ENCODE measurements at regions not wholly inside any gene's neighbourhood (a gene's known extent, or its start where the extent isn't known, plus 50 kb on each side); places are given as distances from the start of the nearest gene placed in this dataset.

- no peak for DNase-seq (ENCODE audit: extremely low spot score)
- ChIA-PET CTCF (no interaction called here), POLR2A (no interaction called here)
- TF ChIP-seq L3MBTL2 (conservative IDR thresholded peaks at IDR 0.05) (no peak), TARDBP (IDR thresholded peaks at IDR 0.05) (no peak), FOXK2 (IDR thresholded peaks at IDR 0.05) (no peak), FOXA1 (IDR thresholded peaks at IDR 0.05) (no peak), FOXM1 (IDR thresholded peaks at IDR 0.05; ENCODE audit: borderline replicate concordance) (no peak), SUZ12 (IDR thresholded peaks at IDR 0.05) (no peak), PKNOX1 (IDR thresholded peaks at IDR 0.05) (no peak), SP1 (IDR thresholded peaks at IDR 0.05) (no peak), HDGF (IDR thresholded peaks at IDR 0.05; ENCODE audit: borderline replicate concordance) (no peak), LEF1 (IDR thresholded peaks at IDR 0.05; ENCODE audit: borderline replicate concordance) (no peak), ARNT (IDR thresholded peaks at IDR 0.05) (no peak), CTBP1 (IDR thresholded peaks at IDR 0.05; ENCODE audit: borderline replicate concordance) (no peak), ZNF384 (IDR thresholded peaks at IDR 0.05) (no peak), ELF4 (IDR thresholded peaks at IDR 0.05) (no peak)
Observed at GRCh38 chr7:119681336-119681735, 591.6 kb upstream of the KCND2 start.

- DNase-seq (ENCODE audit: extremely low spot score), result no peak
- ChIA-PET POLR2A (no interaction called here), CTCF (no interaction called here)
- no peak for TF ChIP-seq SUZ12 (IDR thresholded peaks at IDR 0.05)
- TF ChIP-seq FOXA1 (IDR thresholded peaks at IDR 0.05), result no peak
- TF ChIP-seq ELF4 (IDR thresholded peaks at IDR 0.05), result no peak
- TF ChIP-seq SP1 (IDR thresholded peaks at IDR 0.05), result no peak
- no peak for TF ChIP-seq LEF1 (IDR thresholded peaks at IDR 0.05; ENCODE audit: borderline replicate concordance)
- TF ChIP-seq NFRKB (IDR thresholded peaks at IDR 0.05), result no peak
- no peak for TF ChIP-seq HDGF (IDR thresholded peaks at IDR 0.05; ENCODE audit: borderline replicate concordance)
- no peak for TF ChIP-seq L3MBTL2 (conservative IDR thresholded peaks at IDR 0.05)
- no peak for TF ChIP-seq ZNF384 (IDR thresholded peaks at IDR 0.05)
- TF ChIP-seq CTBP1 (IDR thresholded peaks at IDR 0.05; ENCODE audit: borderline replicate concordance), result no peak
- no peak for TF ChIP-seq PKNOX1 (IDR thresholded peaks at IDR 0.05)
- no peak for TF ChIP-seq FOXK2 (IDR thresholded peaks at IDR 0.05)
Observed at GRCh38 chr7:119684763-119685162, 588.2 kb upstream of the KCND2 start.

- no peak for TF ChIP-seq CTBP1 (IDR thresholded peaks at IDR 0.05; ENCODE audit: borderline replicate concordance)
- TF ChIP-seq LEF1 (IDR thresholded peaks at IDR 0.05; ENCODE audit: borderline replicate concordance), result no peak
- TF ChIP-seq ELF4 (IDR thresholded peaks at IDR 0.05), result no peak
- no peak for TF ChIP-seq FOXM1 (IDR thresholded peaks at IDR 0.05; ENCODE audit: borderline replicate concordance)
- TF ChIP-seq ZNF384 (IDR thresholded peaks at IDR 0.05), result no peak
- no peak for TF ChIP-seq TARDBP (IDR thresholded peaks at IDR 0.05)
- no peak for TF ChIP-seq L3MBTL2 (conservative IDR thresholded peaks at IDR 0.05)
- no peak for TF ChIP-seq BHLHE40 (IDR thresholded peaks at IDR 0.05; ENCODE audit: borderline replicate concordance)
- TF ChIP-seq FOXK2 (IDR thresholded peaks at IDR 0.05), result no peak
- no peak for TF ChIP-seq NFRKB (IDR thresholded peaks at IDR 0.05)
- TF ChIP-seq HDGF (IDR thresholded peaks at IDR 0.05; ENCODE audit: borderline replicate concordance), result no peak
- TF ChIP-seq SP1 (IDR thresholded peaks at IDR 0.05), result no peak
- no peak for TF ChIP-seq PKNOX1 (IDR thresholded peaks at IDR 0.05)
- TF ChIP-seq ARNT (IDR thresholded peaks at IDR 0.05), result no peak
- no peak for TF ChIP-seq SUZ12 (IDR thresholded peaks at IDR 0.05)
- no peak for TF ChIP-seq FOXA1 (IDR thresholded peaks at IDR 0.05)
- POLR2A ChIA-PET, result no interaction called here
- CTCF ChIA-PET, result no interaction called here
- no peak for DNase-seq (ENCODE audit: extremely low spot score)
Observed at GRCh38 chr7:119685906-119686305, 587.1 kb upstream of the KCND2 start.

GRCh38 chr7:119688831-119689230, 584.1 kb upstream of the KCND2 start:
- no peak for TF ChIP-seq FOXM1 (IDR thresholded peaks at IDR 0.05; ENCODE audit: borderline replicate concordance)
- no peak for TF ChIP-seq NFRKB (IDR thresholded peaks at IDR 0.05)
- no peak for TF ChIP-seq LEF1 (IDR thresholded peaks at IDR 0.05; ENCODE audit: borderline replicate concordance)
- no peak for TF ChIP-seq PKNOX1 (IDR thresholded peaks at IDR 0.05)
- TF ChIP-seq SP1 (IDR thresholded peaks at IDR 0.05), result no peak
- TF ChIP-seq SUZ12 (IDR thresholded peaks at IDR 0.05), result no peak
- TF ChIP-seq BHLHE40 (IDR thresholded peaks at IDR 0.05; ENCODE audit: borderline replicate concordance), result no peak

GRCh38 chr7:119692541-119692940, 580.4 kb upstream of the KCND2 start:
- CTCF ChIA-PET, result no interaction called here

More at GRCh38 chr7:119688831-119689230, 584.1 kb upstream of the KCND2 start:
- CTCF ChIA-PET, result no interaction called here
- no peak for DNase-seq (ENCODE audit: extremely low spot score)
- POLR2A ChIA-PET, result no interaction called here

GRCh38 chr7:119694506-119694905, 578.5 kb upstream of the KCND2 start:
- no peak for DNase-seq (ENCODE audit: extremely low spot score)
- ChIA-PET CTCF (no interaction called here), POLR2A (no interaction called here)
- TF ChIP-seq SUZ12 (IDR thresholded peaks at IDR 0.05) (no peak), FOXA1 (IDR thresholded peaks at IDR 0.05) (no peak), L3MBTL2 (conservative IDR thresholded peaks at IDR 0.05) (no peak), TARDBP (IDR thresholded peaks at IDR 0.05) (no peak), CTBP1 (IDR thresholded peaks at IDR 0.05; ENCODE audit: borderline replicate concordance) (no peak), ARNT (IDR thresholded peaks at IDR 0.05) (no peak), BHLHE40 (IDR thresholded peaks at IDR 0.05; ENCODE audit: borderline replicate concordance) (no peak), NFRKB (IDR thresholded peaks at IDR 0.05) (no peak), LEF1 (IDR thresholded peaks at IDR 0.05; ENCODE audit: borderline replicate concordance) (no peak), FOXM1 (IDR thresholded peaks at IDR 0.05; ENCODE audit: borderline replicate concordance) (no peak), PKNOX1 (IDR thresholded peaks at IDR 0.05) (no peak)

More at GRCh38 chr7:119692541-119692940, 580.4 kb upstream of the KCND2 start:
- DNase-seq (ENCODE audit: extremely low spot score), result no peak
- POLR2A ChIA-PET, result no interaction called here
- TF ChIP-seq FOXA1 (IDR thresholded peaks at IDR 0.05), result no peak
- TF ChIP-seq CTBP1 (IDR thresholded peaks at IDR 0.05; ENCODE audit: borderline replicate concordance), result no peak
- no peak for TF ChIP-seq ARNT (IDR thresholded peaks at IDR 0.05)
- no peak for TF ChIP-seq FOXM1 (IDR thresholded peaks at IDR 0.05; ENCODE audit: borderline replicate concordance)
- TF ChIP-seq ELF4 (IDR thresholded peaks at IDR 0.05), result no peak
